Esophagus squamous epithelium (tissue), 5 donors: ENCODE measurements at regions not wholly inside any gene's neighbourhood (a gene's known extent, or its start where the extent isn't known, plus 50 kb on each side); places are given as distances from the start of the nearest gene placed in this dataset.

Experiments
- DNase-seq: peaks from one replicate; lab custom pipeline; 2025; lab: John Stamatoyannopoulos, UW
- H3K27ac ChIP-seq, 4 donors: fragments of 200-600 bp; sonication (generic); one replicate each; pipeline ENCODE4 v1.5.1; 2016 to 2019; ENCODE audit warnings: mild to moderate bottlenecking in 1 of 4
- H3K27me3 ChIP-seq, 4 donors: fragments of 200-600 bp; sonication (generic); 1 replicate in 3 of 4; 2 replicates in 1 of 4; pipeline versions ENCODE4 v1.5.1 to v1.6.0; 2017 to 2021; ENCODE audit warnings: antibody characterized with exemption in 1 of 4
- H3K36me3 ChIP-seq, 3 donors: fragments of 200-600 bp; sonication (generic); one replicate each; pipeline ENCODE4 v1.5.1; 2016 to 2019
- H3K4me1 ChIP-seq, 3 donors: fragments of 200-600 bp; sonication (generic); one replicate each; pipeline ENCODE4 v1.5.1; 2017 to 2019
- H3K4me3 ChIP-seq, 4 donors: fragments of 200-600 bp; sonication (generic); 1 replicate in 3 of 4; 2 replicates in 1 of 4; pipeline ENCODE4 v1.5.1; 2016 to 2019; ENCODE audit warnings: mild to moderate bottlenecking in 2 of 4, moderate library complexity in 1 of 4
- H3K9me3 ChIP-seq, 3 donors: fragments of 200-600 bp; sonication (generic); one replicate each; pipeline ENCODE4 v1.5.1; 2016 to 2019
- CTCF ChIP-seq, 6 experiments: fragments of 450-650 bp in 4 of 6; fragments of 200-600 bp in 2 of 6; sonication (generic) in 2 of 6; IDR thresholded peaks; one replicate each; pipeline ENCODE4 v1.5.1; 2016 to 2019; ENCODE audit warnings: antibody characterized with exemption in 6 of 6, mild to moderate bottlenecking in 4 of 6, moderate library complexity in 4 of 6
- POLR2A ChIP-seq, 4 donors: fragments of 450-650 bp; IDR thresholded peaks; one replicate each; pipeline ENCODE4 v1.6.1; 2017; ENCODE audit warnings: antibody characterized with exemption in 4 of 4, mild to moderate bottlenecking in 4 of 4, moderate library complexity in 3 of 4
- whole genome bisulfite sequencing, 2 donors: methylation state at CpG; one replicate each; pipeline ENCODE4 v1.1.5; 2018; 5-methylcytosine and 5-hydroxymethylcytosine counted together
- intact Hi-C: fragments of 100-400 bp; cut with DNase I; formaldehyde crosslinking; loops from one replicate; pipeline ENCODE4 v1.15.0; 2022
- donor health status: DM: yes; HTN: yes; CAD: no.

- DNase-seq: no peak
- H3K36me3 ChIP-seq: no peaks in the 10 kb centered on the region
- H3K27me3 ChIP-seq: no peaks in the 10 kb centered on the region
- no peak for TF ChIP-seq CTCF (IDR thresholded peaks at IDR 0.05)
- TF ChIP-seq POLR2A (IDR thresholded peaks at IDR 0.05): no peak
- H3K4me1 ChIP-seq: no peaks in the 10 kb centered on the region
- intact Hi-C loops: no loop called here
- no peak overlapping the region for H3K4me3 ChIP-seq
- no peaks in the 10 kb centered on the region for H3K9me3 ChIP-seq
- WGBS, 2 donors: 44 to 65% methylated on average over 4 of the region's 4 CpGs
- no peak overlapping the region for H3K27ac ChIP-seq
These were observed 112.1 kb downstream of the CENPF start for GRCh38 chr1:214715126-214715525.

- 37 to 51% methylated on average over 7 of the region's 7 CpGs for WGBS, 2 donors
These were observed 114.4 kb downstream of the CENPF start for GRCh38 chr1:214717351-214717750.

GRCh38 chr1:214718724-214719123, 115.7 kb downstream of the CENPF start:
- H3K27ac ChIP-seq: no peak overlapping the region

More at GRCh38 chr1:214717351-214717750, 114.4 kb downstream of the CENPF start:
- Histone ChIP-seq H3K4me1 (no peaks in the 10 kb centered on the region), H3K4me3 (no peak overlapping the region), H3K27ac (no peak overlapping the region), H3K27me3 (no peaks in the 10 kb centered on the region), H3K36me3 (no peaks in the 10 kb centered on the region), H3K9me3 (no peaks in the 10 kb centered on the region)
- intact Hi-C loops: no loop called here
- no peak for DNase-seq
- TF ChIP-seq POLR2A (IDR thresholded peaks at IDR 0.05): no peak
- TF ChIP-seq CTCF (IDR thresholded peaks at IDR 0.05): no peak

GRCh38 chr1:214719207-214719606, 116.2 kb downstream of the CENPF start:
- H3K27me3 ChIP-seq: no peaks in the 10 kb centered on the region
- no peak overlapping the region for H3K4me3 ChIP-seq
- H3K36me3 ChIP-seq: no peaks in the 10 kb centered on the region
- H3K27ac ChIP-seq: no peak overlapping the region
- TF ChIP-seq POLR2A (IDR thresholded peaks at IDR 0.05) (no peak), CTCF (IDR thresholded peaks at IDR 0.05) (no peak)
- no peaks in the 10 kb centered on the region for H3K9me3 ChIP-seq
- H3K4me1 ChIP-seq: no peaks in the 10 kb centered on the region
- no peak for DNase-seq
- intact Hi-C loops: no loop called here
- WGBS, 2 donors: 71 to 76% methylated on average over 4 of the region's 4 CpGs

More at GRCh38 chr1:214718724-214719123, 115.7 kb downstream of the CENPF start:
- no peak for DNase-seq
- Histone ChIP-seq H3K9me3 (no peaks in the 10 kb centered on the region), H3K4me3 (no peak overlapping the region), H3K4me1 (no peaks in the 10 kb centered on the region), H3K36me3 (no peaks in the 10 kb centered on the region), H3K27me3 (no peaks in the 10 kb centered on the region)
- intact Hi-C loops: no loop called here
- TF ChIP-seq CTCF (IDR thresholded peaks at IDR 0.05) (no peak), POLR2A (IDR thresholded peaks at IDR 0.05) (no peak)

GRCh38 chr1:214720561-214720960, 117.6 kb downstream of the CENPF start:
- Histone ChIP-seq H3K27me3 (no peaks in the 10 kb centered on the region), H3K9me3 (no peaks in the 10 kb centered on the region), H3K4me1 (no peaks in the 10 kb centered on the region), H3K27ac (no peak overlapping the region), H3K36me3 (no peaks in the 10 kb centered on the region), H3K4me3 (no peak overlapping the region)
- 15 to 18% methylated on average over 1 of the region's 1 CpG for WGBS, 2 donors
- intact Hi-C loops: no loop called here
- no peak for TF ChIP-seq CTCF (IDR thresholded peaks at IDR 0.05)
- no peak for TF ChIP-seq POLR2A (IDR thresholded peaks at IDR 0.05)
- no peak for DNase-seq
